AG09319 (cell line): ENCODE measurements at regions not wholly inside any gene's neighbourhood (a gene's known extent, or its start where the extent isn't known, plus 50 kb on each side); places are given as distances from the start of the nearest gene placed in this dataset.

ENCODE experiments used
- DNase-seq: peaks from one replicate; pipeline ENCODE4 v3.0.0-alpha.2; 2010; ENCODE audit warnings: low read depth; ENCODE audit errors: extremely low read depth
- CTCF ChIP-seq: IDR thresholded peaks from 2 replicates; pipeline ENCODE4 v1.5.1; 2011; ENCODE audit warnings: low read depth, mild to moderate bottlenecking, inconsistent platforms, low read length, moderate library complexity

GRCh38 chr13:99113351-99113750 lies 87.3 kb upstream of the UBAC2 start:
- DNase-seq = no peak
- TF ChIP-seq CTCF = no peak

GRCh38 chr13:99118179-99118578 lies 82.5 kb upstream of the UBAC2 start:
- TF ChIP-seq CTCF = no peak
- DNase-seq = no peak

GRCh38 chr13:99119656-99120055 lies 81.0 kb upstream of the UBAC2 start:
- no peak for DNase-seq
- no peak for TF ChIP-seq CTCF

- no peak for DNase-seq
- no peak for TF ChIP-seq CTCF
Measured at GRCh38 chr13:99120751-99121150, 79.9 kb upstream of the UBAC2 start.

- DNase-seq = no peak
- no peak for TF ChIP-seq CTCF
Measured at GRCh38 chr13:99122171-99122570, 78.5 kb upstream of the UBAC2 start.

GRCh38 chr13:99123101-99124045 lies 77.3 kb upstream of the UBAC2 start:
- DNase-seq = no peak
- no peak for TF ChIP-seq CTCF

- TF ChIP-seq CTCF = no peak
- DNase-seq = no peak
Measured at GRCh38 chr13:99124046-99124400, 76.6 kb upstream of the UBAC2 start.
